ENCODE measurements at regions not wholly inside any gene's neighbourhood (a gene's known extent, or its start where the extent isn't known, plus 50 kb on each side); places are given as distances from the start of the nearest gene placed in this dataset.

- TF ChIP-seq CREB5 (CRISPR knock-in tag; IDR thresholded peaks at IDR 0.05; ENCODE audit: low read depth) (no peak), TOX (CRISPR knock-in tag; IDR thresholded peaks at IDR 0.05; ENCODE audit: borderline replicate concordance) (no peak), ARNTL (CRISPR knock-in tag; IDR thresholded peaks at IDR 0.05; ENCODE audit: borderline replicate concordance, low read depth) (no peak), SNAI2 (CRISPR knock-in tag; IDR thresholded peaks at IDR 0.05) (no peak), ZFP30 (CRISPR knock-in tag; IDR thresholded peaks at IDR 0.05) (no peak), ZNF70 (CRISPR knock-in tag; IDR thresholded peaks at IDR 0.05) (no peak), POU6F1 (CRISPR knock-in tag; IDR thresholded peaks at IDR 0.05; ENCODE audit: borderline replicate concordance, low read depth) (no peak)
Observed at GRCh38 chr3:117532268-117532667, 822.7 kb downstream of the TUSC7 start.

All from SK-N-SH treated with all-trans-retinoic acid at 6 μM for 48 hours (cell line).